Panc1 (cell line): ENCODE measurements at regions not wholly inside any gene's neighbourhood (a gene's known extent, or its start where the extent isn't known, plus 50 kb on each side); places are given as distances from the start of the nearest gene placed in this dataset.

ENCODE experiments used
- CTCF ChIP-seq: fragments of 450-650 bp; IDR thresholded peaks from 2 replicates; pipeline ENCODE4 v1.5.1; 2017; ENCODE audit warnings: mild to moderate bottlenecking
- POLR2AphosphoS5 ChIP-seq: IDR thresholded peaks from 2 replicates; pipeline ENCODE4 v1.6.1; 2012; ENCODE audit warnings: mild to moderate bottlenecking, low read depth, low read length, moderate library complexity
- REST ChIP-seq, 2 experiments: IDR thresholded peaks; 2 replicates each; pipeline ENCODE4 v1.6.1; 2011 to 2012; ENCODE audit warnings: low read depth in 2 of 2, control low read depth in 1 of 2, low read length in 1 of 2, mild to moderate bottlenecking in 1 of 2, moderate library complexity in 1 of 2; ENCODE audit not compliant: insufficient read depth in 1 of 2
- SIN3A ChIP-seq: IDR thresholded peaks from 2 replicates; pipeline ENCODE4 v1.6.1; 2012; ENCODE audit warnings: low read depth, mild to moderate bottlenecking, low read length, moderate library complexity, borderline replicate concordance; ENCODE audit not compliant: insufficient read depth

GRCh38 chr5:122517091-122517490, 205.1 kb downstream of the SNCAIP start:
- TF ChIP-seq CTCF (no peak), POLR2AphosphoS5 (no peak), REST (IDR thresholded peaks at IDR 0.05; ENCODE audit: insufficient read depth in 1 of 2, low read depth in 2 of 2, low read length in 1 of 2) (no peak), SIN3A (no peak)
